Erythroblast (primary cell): ENCODE measurements at regions not wholly inside any gene's neighbourhood (a gene's known extent, or its start where the extent isn't known, plus 50 kb on each side); places are given as distances from the start of the nearest gene placed in this dataset.

ENCODE experiments used
- GATA1 ChIP-seq: IDR thresholded peaks from 2 replicates; pipeline ENCODE4 v1.6.1; 2011; ENCODE audit warnings: low read depth, mild to moderate bottlenecking, control low read depth, low read length, moderate library complexity
- POLR2A ChIP-seq: IDR thresholded peaks from 2 replicates; pipeline ENCODE4 v1.6.1; 2011; ENCODE audit warnings: mild to moderate bottlenecking, low read length

GRCh38 chr13:112226320-112227002, 149.7 kb upstream of the SPACA7 start:
- TF ChIP-seq POLR2A (no peak), GATA1 (no peak)
